HG03565 (cell line): ENCODE measurements at regions not wholly inside any gene's neighbourhood (a gene's known extent, or its start where the extent isn't known, plus 50 kb on each side); places are given as distances from the start of the nearest gene placed in this dataset.
"Not testable (repeated sequence)": the region's sequence is repeated elsewhere in the genome, so short reads cannot be mapped to it uniquely, and the experiment has no call there.

Experiments used
- ATAC-seq: cut with Tn5 transposase; IDR thresholded peaks from one replicate; pipeline ENCODE4 v1.9.1; 2021; ENCODE audit warnings: mild to moderate bottlenecking, moderate library complexity; ENCODE audit not compliant: unreplicated experiment

- ATAC-seq: peak; percentile 88
Observed at GRCh38 chr10:30736685-30737232, 107.2 kb upstream of the LYZL2 start.

- no peak for ATAC-seq
Observed at GRCh38 chr10:30734901-30735300, 105.3 kb upstream of the LYZL2 start.

GRCh38 chr10:30732671-30733070, 103.1 kb upstream of the LYZL2 start:
- no peak for ATAC-seq

GRCh38 chr10:30731963-30732362, 102.4 kb upstream of the LYZL2 start:
- ATAC-seq: no peak

- ATAC-seq: no peak
Observed at GRCh38 chr10:30730306-30730705, 100.8 kb upstream of the LYZL2 start.

- ATAC-seq: no peak
Observed at GRCh38 chr10:30728766-30729165, 99.2 kb upstream of the LYZL2 start.

GRCh38 chr10:30728127-30728526, 98.6 kb upstream of the LYZL2 start:
- no peak for ATAC-seq

GRCh38 chr10:30727524-30727923, 98.0 kb upstream of the LYZL2 start:
- ATAC-seq: no peak

GRCh38 chr10:30726783-30727414, 97.3 kb upstream of the LYZL2 start:
- peak; percentile 84 for ATAC-seq

GRCh38 chr10:30725661-30726060, 96.1 kb upstream of the LYZL2 start:
- ATAC-seq: no peak

GRCh38 chr10:30724296-30724695, 94.7 kb upstream of the LYZL2 start:
- no peak for ATAC-seq

GRCh38 chr10:30722956-30723620, 93.5 kb upstream of the LYZL2 start:
- ATAC-seq: no peak

GRCh38 chr10:30719832-30720231, 90.3 kb upstream of the LYZL2 start:
- ATAC-seq: no peak

- no peak for ATAC-seq
Observed at GRCh38 chr10:30709700-30710358, 80.3 kb upstream of the LYZL2 start.

- no peak for ATAC-seq
Observed at GRCh38 chr10:30709229-30709628, 79.7 kb upstream of the LYZL2 start.

GRCh38 chr10:30708234-30708633, 78.7 kb upstream of the LYZL2 start:
- ATAC-seq: no peak

GRCh38 chr10:30706189-30706588, 76.6 kb upstream of the LYZL2 start:
- ATAC-seq: not testable (repeated sequence)

- peak; percentile 10 for ATAC-seq
Observed at GRCh38 chr10:30705625-30706149, 76.1 kb upstream of the LYZL2 start.

GRCh38 chr10:30705101-30705624, 75.6 kb upstream of the LYZL2 start:
- ATAC-seq: peak; percentile 33

- not testable (repeated sequence) for ATAC-seq
Observed at GRCh38 chr10:30704601-30705100, 75.1 kb upstream of the LYZL2 start.

- ATAC-seq: no peak
Observed at GRCh38 chr10:30704026-30704600, 74.6 kb upstream of the LYZL2 start.
